ENCODE measurements at regions not wholly inside any gene's neighbourhood (a gene's known extent, or its start where the extent isn't known, plus 50 kb on each side); places are given as distances from the start of the nearest gene placed in this dataset.

GRCh38 chr16:54412777-54413455 is 126.3 kb upstream of the IRX3 start:
- DNase-seq (ENCODE audit: low read depth in 2 of 2), result no peak

GRCh38 chr16:54412037-54412436 is 125.5 kb upstream of the IRX3 start:
- no peak for DNase-seq (ENCODE audit: low read depth in 2 of 2)

- no peak for DNase-seq (ENCODE audit: low read depth in 2 of 2)
Measured at GRCh38 chr16:54411544-54411943, 125.0 kb upstream of the IRX3 start.

GRCh38 chr16:54409982-54410381 is 123.4 kb upstream of the IRX3 start:
- DNase-seq (ENCODE audit: low read depth in 2 of 2), result no peak

GRCh38 chr16:54407596-54407995 is 121.0 kb upstream of the IRX3 start:
- no peak for DNase-seq (ENCODE audit: low read depth in 2 of 2)

GRCh38 chr16:54405478-54405877 is 118.9 kb upstream of the IRX3 start:
- no peak for DNase-seq (ENCODE audit: low read depth in 2 of 2)

GRCh38 chr16:54403580-54403979 is 117.0 kb upstream of the IRX3 start:
- DNase-seq (ENCODE audit: low read depth in 2 of 2), result no peak

- DNase-seq (ENCODE audit: low read depth in 2 of 2), result no peak
Measured at GRCh38 chr16:54402873-54403272, 116.3 kb upstream of the IRX3 start.

- DNase-seq (ENCODE audit: low read depth in 2 of 2), result no peak
Measured at GRCh38 chr16:54402270-54402669, 115.7 kb upstream of the IRX3 start.

- no peak for DNase-seq (ENCODE audit: low read depth in 2 of 2)
Measured at GRCh38 chr16:54400261-54400660, 113.7 kb upstream of the IRX3 start.

GRCh38 chr16:54398986-54399385 is 112.4 kb upstream of the IRX3 start:
- DNase-seq (ENCODE audit: low read depth in 2 of 2), result no peak

- no peak for DNase-seq (ENCODE audit: low read depth in 2 of 2)
Measured at GRCh38 chr16:54397838-54398237, 111.3 kb upstream of the IRX3 start.

GRCh38 chr16:54397190-54397835 is 110.7 kb upstream of the IRX3 start:
- DNase-seq (ENCODE audit: low read depth in 2 of 2), result no peak

GRCh38 chr16:54389836-54390494 is 103.4 kb upstream of the IRX3 start:
- no peak for DNase-seq (ENCODE audit: low read depth in 2 of 2)

GRCh38 chr16:54385141-54385540 is 98.6 kb upstream of the IRX3 start:
- DNase-seq (ENCODE audit: low read depth in 2 of 2), result no peak

GRCh38 chr16:54381601-54382313 is 95.2 kb upstream of the IRX3 start:
- no peak for DNase-seq (ENCODE audit: low read depth in 2 of 2)

GRCh38 chr16:54375071-54375470 is 88.5 kb upstream of the IRX3 start:
- no peak for DNase-seq (ENCODE audit: low read depth in 2 of 2)

- DNase-seq (ENCODE audit: low read depth in 2 of 2), result no peak
Measured at GRCh38 chr16:54373534-54374520, 87.2 kb upstream of the IRX3 start.

- no peak for DNase-seq (ENCODE audit: low read depth in 2 of 2)
Measured at GRCh38 chr16:54370278-54371040, 83.9 kb upstream of the IRX3 start.

GRCh38 chr16:54369861-54370260 is 83.3 kb upstream of the IRX3 start:
- DNase-seq (ENCODE audit: low read depth in 2 of 2), result no peak

GRCh38 chr16:54366943-54367342 is 80.4 kb upstream of the IRX3 start:
- DNase-seq (ENCODE audit: low read depth in 2 of 2), result no peak
